ENCODE measurements at regions not wholly inside any gene's neighbourhood (a gene's known extent, or its start where the extent isn't known, plus 50 kb on each side); places are given as distances from the start of the nearest gene placed in this dataset.
"Not testable (repeated sequence)": the region's sequence is repeated elsewhere in the genome, so short reads cannot be mapped to it uniquely, and the experiment has no call there.

DNA sequence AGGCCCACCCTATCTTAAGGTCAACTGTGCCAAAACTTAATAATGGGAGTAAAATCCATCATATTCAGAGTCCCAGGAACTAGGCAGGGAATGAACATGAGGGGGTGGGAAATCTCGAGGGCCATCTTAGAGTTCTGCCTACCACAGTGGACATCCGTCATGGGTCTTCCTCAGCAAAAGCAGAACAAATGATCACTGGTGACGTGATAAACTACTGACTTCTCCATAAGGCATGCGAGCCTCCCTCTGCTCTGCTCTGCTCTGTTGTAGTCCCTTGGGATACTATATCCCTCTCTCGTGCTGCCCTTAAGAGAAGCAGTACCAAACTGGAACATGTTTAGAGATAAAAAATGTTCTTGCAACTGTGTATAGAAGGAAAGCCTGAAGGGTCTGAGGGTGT, 603.8 kb downstream of the TTLL7 start:
- TF ChIP-seq CTCF, EZH2phosphoT487 (IDR thresholded peaks at IDR 0.05): not testable (repeated sequence)
